ENCODE measurements at regions not wholly inside any gene's neighbourhood (a gene's known extent, or its start where the extent isn't known, plus 50 kb on each side); places are given as distances from the start of the nearest gene placed in this dataset.

GRCh38 chr20:29296256-29297230 lies 1960.9 kb upstream of the DEFB115 start:
- Mint-ChIP-seq H3K9me3 (peaks cover 0 to 42% (median 17%) of the 10 kb centered on the region in 9 donors), H3K36me3 (peaks cover 0 to 5% (median 3%) of the 10 kb centered on the region in 3 donors), H3K27ac (no peak overlapping the region), H3K4me1 (peaks cover 0 to 5% (median 0%) of the 10 kb centered on the region in 4 donors), H3K27me3 (peaks cover 0 to 3% (median 0%) of the 10 kb centered on the region in 5 donors), H3K4me3 (no peak overlapping the region)
- DNase-seq (no peak), ATAC-seq (no peak)
- POLR2A ChIA-PET, result no interaction called here

- peaks cover 0 to 51% (median 17%) of the 10 kb centered on the region in 9 donors for H3K9me3 Mint-ChIP-seq
- POLR2A ChIA-PET, result no interaction called here
- H3K27ac Mint-ChIP-seq, result no peak overlapping the region
- no peak overlapping the region for H3K4me3 Mint-ChIP-seq
- peaks cover 0 to 5% (median 3%) of the 10 kb centered on the region in 3 donors for H3K36me3 Mint-ChIP-seq
- DNase-seq (no peak), ATAC-seq (no peak)
- peaks cover 0 to 3% (median 0%) of the 10 kb centered on the region in 5 donors for H3K27me3 Mint-ChIP-seq
- H3K4me1 Mint-ChIP-seq, result peaks cover 0 to 5% (median 0%) of the 10 kb centered on the region in 4 donors
Measured at GRCh38 chr20:29297411-29298270, 1959.8 kb upstream of the DEFB115 start.

- Mint-ChIP-seq H3K36me3 (peaks cover 0 to 6% (median 5%) of the 10 kb centered on the region in 3 donors), H3K4me1 (peaks cover 0 to 5% (median 0%) of the 10 kb centered on the region in 4 donors), H3K27me3 (peaks cover 0 to 3% (median 0%) of the 10 kb centered on the region in 5 donors), H3K9me3 (peaks cover 0 to 57% (median 19%) of the 10 kb centered on the region in 9 donors), H3K27ac (no peak overlapping the region), H3K4me3 (no peak overlapping the region)
- no peak for ATAC-seq
- POLR2A ChIA-PET, result no interaction called here
- DNase-seq, result no peak
Measured at GRCh38 chr20:29298271-29298590, 1959.2 kb upstream of the DEFB115 start.

GRCh38 chr20:29298759-29299613 lies 1958.5 kb upstream of the DEFB115 start:
- ATAC-seq, result no peak
- H3K27ac Mint-ChIP-seq, result no peak overlapping the region
- DNase-seq, result no peak
- peaks cover 0 to 61% (median 19%) of the 10 kb centered on the region in 9 donors for H3K9me3 Mint-ChIP-seq
- H3K4me1 Mint-ChIP-seq, result peaks cover 0 to 5% (median 0%) of the 10 kb centered on the region in 4 donors
- no peak overlapping the region for H3K4me3 Mint-ChIP-seq
- POLR2A ChIA-PET, result no interaction called here
- peaks cover 0 to 3% (median 0%) of the 10 kb centered on the region in 5 donors for H3K27me3 Mint-ChIP-seq
- peaks cover 0 to 8% (median 5%) of the 10 kb centered on the region in 3 donors for H3K36me3 Mint-ChIP-seq

- ATAC-seq (no peak), DNase-seq (no peak)
- Mint-ChIP-seq H3K4me1 (peaks cover 0 to 9% (median 0%) of the 10 kb centered on the region in 4 donors), H3K4me3 (peak overlapping the region in 1 of 10 donors; percentile 8), H3K27me3 (peaks cover 0 to 8% (median 0%) of the 10 kb centered on the region in 5 donors), H3K9me3 (peaks cover 0 to 70% (median 26%) of the 10 kb centered on the region in 9 donors), H3K27ac (peak overlapping the region in 1 of 10 donors; percentile 73), H3K36me3 (peaks cover 0 to 16% (median 5%) of the 10 kb centered on the region in 3 donors)
- POLR2A ChIA-PET, result no interaction called here
Measured at GRCh38 chr20:29299811-29300578, 1957.5 kb upstream of the DEFB115 start.

- H3K27ac Mint-ChIP-seq, result no peak overlapping the region
- H3K9me3 Mint-ChIP-seq, result peaks cover 0 to 75% (median 35%) of the 10 kb centered on the region in 9 donors
- H3K36me3 Mint-ChIP-seq, result peaks cover 0 to 24% (median 5%) of the 10 kb centered on the region in 3 donors
- no peak for ATAC-seq
- POLR2A ChIA-PET, result no interaction called here
- DNase-seq, result no peak
- peaks cover 0 to 16% (median 0%) of the 10 kb centered on the region in 5 donors for H3K27me3 Mint-ChIP-seq
- H3K4me1 Mint-ChIP-seq, result peaks cover 0 to 18% (median 2%) of the 10 kb centered on the region in 4 donors
- H3K4me3 Mint-ChIP-seq, result no peak overlapping the region
Measured at GRCh38 chr20:29300579-29301551, 1956.6 kb upstream of the DEFB115 start.

- POLR2A ChIA-PET, result no interaction called here
- no peak overlapping the region for H3K27ac Mint-ChIP-seq
- DNase-seq (no peak), ATAC-seq (no peak)
- H3K9me3 Mint-ChIP-seq, result peaks cover 0 to 76% (median 35%) of the 10 kb centered on the region in 9 donors
- H3K4me3 Mint-ChIP-seq, result no peak overlapping the region
- peaks cover 0 to 16% (median 0%) of the 10 kb centered on the region in 5 donors for H3K27me3 Mint-ChIP-seq
- H3K36me3 Mint-ChIP-seq, result peaks cover 0 to 28% (median 5%) of the 10 kb centered on the region in 3 donors
- peaks cover 0 to 26% (median 3%) of the 10 kb centered on the region in 4 donors for H3K4me1 Mint-ChIP-seq
Measured at GRCh38 chr20:29301624-29302259, 1955.7 kb upstream of the DEFB115 start.

- POLR2A ChIA-PET, result no interaction called here
- ATAC-seq (no peak), DNase-seq (no peak)
- Mint-ChIP-seq H3K27ac (no peak overlapping the region), H3K36me3 (peaks cover 0 to 32% (median 5%) of the 10 kb centered on the region in 3 donors), H3K4me3 (no peak overlapping the region), H3K27me3 (peaks cover 0 to 22% (median 0%) of the 10 kb centered on the region in 5 donors), H3K4me1 (peaks cover 0 to 31% (median 5%) of the 10 kb centered on the region in 4 donors), H3K9me3 (peaks cover 0 to 74% (median 34%) of the 10 kb centered on the region in 9 donors)
Measured at GRCh38 chr20:29302979-29303644, 1954.4 kb upstream of the DEFB115 start.

- peak overlapping the region in 6 of 10 donors; percentile 18 to 96 (median 31) for H3K27ac Mint-ChIP-seq
- DNase-seq (peak in 1 of 10 donors; percentile 41), ATAC-seq (peak in 1 of 2 donors; percentile 48)
- H3K4me3 Mint-ChIP-seq, result peak overlapping the region in 6 of 10 donors; percentile 29 to 90 (median 64)
- peaks cover 0 to 81% (median 38%) of the 10 kb centered on the region in 9 donors for H3K9me3 Mint-ChIP-seq
- peaks cover 0 to 32% (median 0%) of the 10 kb centered on the region in 5 donors for H3K27me3 Mint-ChIP-seq
- H3K36me3 Mint-ChIP-seq, result peaks cover 0 to 30% (median 0%) of the 10 kb centered on the region in 3 donors
- POLR2A ChIA-PET, result no interaction called here
- peaks cover 0 to 40% (median 5%) of the 10 kb centered on the region in 4 donors for H3K4me1 Mint-ChIP-seq
Measured at GRCh38 chr20:29306390-29307072, 1950.9 kb upstream of the DEFB115 start.

Data from naive thymus-derived CD8-positive, alpha-beta T cell (primary cell).